ENCODE measurements at regions not wholly inside any gene's neighbourhood (a gene's known extent, or its start where the extent isn't known, plus 50 kb on each side); places are given as distances from the start of the nearest gene placed in this dataset.

GRCh38 chr18:7363338-7363737 is 132.4 kb downstream of the LRRC30 start:
- Histone ChIP-seq H4K20me1 (ENCODE audit: control insufficient read depth, insufficient read depth, insufficient read length) (no peaks in the 10 kb centered on the region), H3K79me1 (ENCODE audit: insufficient read depth, low read depth, low read length, poor library complexity, severe bottlenecking) (no peaks in the 10 kb centered on the region), H2BK20ac (ENCODE audit: low read depth, low read length, poor library complexity, severe bottlenecking) (no peak overlapping the region), H4K8ac (replicated peaks; ENCODE audit: insufficient read length, low read depth, low read length) (no peak overlapping the region), H2BK15ac (ENCODE audit: low read depth, low read length) (no peak overlapping the region), H2BK5ac (ENCODE audit: insufficient read length, low read length) (no peak overlapping the region), H3K4me2 (ENCODE audit: insufficient read depth, insufficient read length, low read length) (no peak overlapping the region), H3T11ph (ENCODE audit: low read length) (no peak overlapping the region), H2AK5ac (ENCODE audit: insufficient read length, low read length) (no peak overlapping the region), H2BK120ac (ENCODE audit: low read depth, low read length, poor library complexity, severe bottlenecking) (no peak overlapping the region), H3K9ac (ENCODE audit: extremely low read depth, insufficient read length, low read length) (no peak overlapping the region), H3K9me3 (ENCODE audit: control insufficient read depth, low read depth, low read length) (no peaks in the 10 kb centered on the region), H2BK12ac (ENCODE audit: insufficient read length, low read depth, low read length) (no peak overlapping the region), H3K56ac (ENCODE audit: insufficient read length, low read depth, low read length) (no peak overlapping the region), H3K23ac (ENCODE audit: insufficient read length, low read depth, low read length) (no peak overlapping the region), H2AFZ (ENCODE audit: low read length) (no peak overlapping the region), H3K27ac (ENCODE audit: insufficient read length, low read depth, low read length) (no peak overlapping the region), H3K14ac (ENCODE audit: insufficient read depth, low read length) (no peak overlapping the region), H4K5ac (ENCODE audit: insufficient read length, low read depth, low read length) (no peak overlapping the region), H3K18ac (ENCODE audit: insufficient read length, low read depth, low read length) (no peak overlapping the region), H3K79me2 (ENCODE audit: insufficient read depth, low read length) (no peaks in the 10 kb centered on the region), H4K91ac (ENCODE audit: insufficient read length, low read depth, low read length) (no peak overlapping the region), H3K27me3 (ENCODE audit: insufficient read depth, low read length) (no peaks in the 10 kb centered on the region), H3K4ac (ENCODE audit: low read depth, low read length) (no peak overlapping the region), H3K23me2 (ENCODE audit: insufficient read length, low read depth, low read length, poor library complexity, severe bottlenecking) (no peaks in the 10 kb centered on the region), H3K4me1 (ENCODE audit: insufficient read depth, low read length) (no peaks in the 10 kb centered on the region)
- H3K9me3 Mint-ChIP-seq = peaks cover 0 to 8% of the 10 kb centered on the region in 2 experiments; a peak in 1 of 5 replicates
- WGBS (ENCODE audit: extremely low coverage, insufficient read length, low lambda C conversion rate) = no CpG with 5 or more reads among the region's 5 CpGs
- no peak overlapping the region for H3K27ac Mint-ChIP-seq
- no peak for DNase-seq
- H3K27me3 Mint-ChIP-seq (ENCODE audit: low read depth) = peaks cover 1% of the 10 kb centered on the region
- peaks cover 0 to 4% (median 2%) of the 10 kb centered on the region in 3 experiments; a peak in 2 of 7 replicates for H3K36me3 Mint-ChIP-seq (ENCODE audit: insufficient read depth in 1 of 3, low read depth in 3 of 3)
- H3K4me1 Mint-ChIP-seq = no peaks in the 10 kb centered on the region
- H3K4me3 Mint-ChIP-seq = no peak overlapping the region
- TF ChIP-seq, protein P1, sequence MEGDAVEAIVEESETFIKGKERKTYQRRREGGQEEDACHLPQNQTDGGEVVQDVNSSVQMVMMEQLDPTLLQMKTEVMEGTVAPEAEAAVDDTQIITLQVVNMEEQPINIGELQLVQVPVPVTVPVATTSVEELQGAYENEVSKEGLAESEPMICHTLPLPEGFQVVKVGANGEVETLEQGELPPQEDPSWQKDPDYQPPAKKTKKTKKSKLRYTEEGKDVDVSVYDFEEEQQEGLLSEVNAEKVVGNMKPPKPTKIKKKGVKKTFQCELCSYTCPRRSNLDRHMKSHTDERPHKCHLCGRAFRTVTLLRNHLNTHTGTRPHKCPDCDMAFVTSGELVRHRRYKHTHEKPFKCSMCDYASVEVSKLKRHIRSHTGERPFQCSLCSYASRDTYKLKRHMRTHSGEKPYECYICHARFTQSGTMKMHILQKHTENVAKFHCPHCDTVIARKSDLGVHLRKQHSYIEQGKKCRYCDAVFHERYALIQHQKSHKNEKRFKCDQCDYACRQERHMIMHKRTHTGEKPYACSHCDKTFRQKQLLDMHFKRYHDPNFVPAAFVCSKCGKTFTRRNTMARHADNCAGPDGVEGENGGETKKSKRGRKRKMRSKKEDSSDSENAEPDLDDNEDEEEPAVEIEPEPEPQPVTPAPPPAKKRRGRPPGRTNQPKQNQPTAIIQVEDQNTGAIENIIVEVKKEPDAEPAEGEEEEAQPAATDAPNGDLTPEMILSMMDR (conservative IDR thresholded peaks at IDR 0.05) = no peak

Data from H9 (cell line).